ENCODE measurements at regions not wholly inside any gene's neighbourhood (a gene's known extent, or its start where the extent isn't known, plus 50 kb on each side); places are given as distances from the start of the nearest gene placed in this dataset.
"Not testable (repeated sequence)": the region's sequence is repeated elsewhere in the genome, so short reads cannot be mapped to it uniquely, and the experiment has no call there.

GRCh38 chr5:145442661-145443060 lies 392.5 kb downstream of the PRELID2 start:
- H3K9me3 Mint-ChIP-seq: peaks cover 7 to 19% (median 8%) of the 10 kb centered on the region in 3 donors
- H3K36me3 Mint-ChIP-seq; H3K4me3 Mint-ChIP-seq; H3K9me3 ChIP-seq; ATAC-seq (replicated peaks in 1 of 4); POLR2A ChIA-PET; H3K4me1 Mint-ChIP-seq; CTCF ChIA-PET; H3K27me3 ChIP-seq (replicated peaks in 1 of 2; ENCODE audit: control insufficient read depth in 2 of 2, extremely low read depth in 1 of 2, insufficient read depth in 2 of 2, low read length in 1 of 2); H3K27me3 Mint-ChIP-seq; H3K27ac Mint-ChIP-seq; DNase-seq; H3K27ac ChIP-seq (ENCODE audit: low read length); H3K4me1 ChIP-seq (ENCODE audit: control insufficient read depth in 1 of 2, extremely low read depth in 1 of 2, insufficient read depth in 2 of 2, low read length in 2 of 2); H3K4me3 ChIP-seq (ENCODE audit: control insufficient read depth in 1 of 2, extremely low read depth in 1 of 2, low read length in 1 of 2); H3K36me3 ChIP-seq (ENCODE audit: control insufficient read depth in 2 of 2, extremely low read depth in 1 of 2, insufficient read depth in 1 of 2, low read length in 1 of 2): not testable (repeated sequence)
- no CpG with 5 or more reads among the region's 6 CpGs for WGBS (ENCODE audit: insufficient coverage)

- no peaks in the 10 kb centered on the region for H3K27me3 Mint-ChIP-seq
- Histone ChIP-seq H3K27me3 (replicated peaks in 1 of 2; ENCODE audit: control insufficient read depth in 2 of 2, extremely low read depth in 1 of 2, insufficient read depth in 2 of 2, low read length in 1 of 2) (no peaks in the 10 kb centered on the region), H3K4me1 (ENCODE audit: control insufficient read depth in 1 of 2, extremely low read depth in 1 of 2, insufficient read depth in 2 of 2, low read length in 2 of 2) (no peaks in the 10 kb centered on the region), H3K4me3 (ENCODE audit: control insufficient read depth in 1 of 2, extremely low read depth in 1 of 2, low read length in 1 of 2) (no peak overlapping the region), H3K27ac (ENCODE audit: low read length) (no peak overlapping the region), H3K9me3 (no peaks in the 10 kb centered on the region), H3K36me3 (ENCODE audit: control insufficient read depth in 2 of 2, extremely low read depth in 1 of 2, insufficient read depth in 1 of 2, low read length in 1 of 2) (no peaks in the 10 kb centered on the region)
- H3K9me3 Mint-ChIP-seq: peaks cover 10 to 20% (median 14%) of the 10 kb centered on the region in 3 donors
- ChIA-PET CTCF (no interaction called here), POLR2A (no interaction called here)
- H3K4me1 Mint-ChIP-seq: no peaks in the 10 kb centered on the region
- H3K4me3 Mint-ChIP-seq: no peak overlapping the region
- no peak overlapping the region for H3K27ac Mint-ChIP-seq
- ATAC-seq (replicated peaks in 1 of 4): no peak
- no peak for DNase-seq
- H3K36me3 Mint-ChIP-seq: no peaks in the 10 kb centered on the region
Measured at GRCh38 chr5:145441228-145441627, 393.9 kb downstream of the PRELID2 start.

GRCh38 chr5:145437627-145438026 lies 397.5 kb downstream of the PRELID2 start:
- H3K27me3 ChIP-seq (replicated peaks in 1 of 2; ENCODE audit: control insufficient read depth in 2 of 2, extremely low read depth in 1 of 2, insufficient read depth in 2 of 2, low read length in 1 of 2): no peaks in the 10 kb centered on the region
- Mint-ChIP-seq H3K4me3 (no peak overlapping the region), H3K36me3 (no peaks in the 10 kb centered on the region), H3K4me1 (no peaks in the 10 kb centered on the region), H3K27me3 (no peaks in the 10 kb centered on the region), H3K9me3 (peaks cover 13 to 26% (median 25%) of the 10 kb centered on the region in 3 donors), H3K27ac (no peak overlapping the region)
- no peak for ATAC-seq (replicated peaks in 1 of 4)
- H3K27ac ChIP-seq (ENCODE audit: low read length): no peak overlapping the region
- no peaks in the 10 kb centered on the region for H3K4me1 ChIP-seq (ENCODE audit: control insufficient read depth in 1 of 2, extremely low read depth in 1 of 2, insufficient read depth in 2 of 2, low read length in 2 of 2)
- DNase-seq: no peak
- no peaks in the 10 kb centered on the region for H3K36me3 ChIP-seq (ENCODE audit: control insufficient read depth in 2 of 2, extremely low read depth in 1 of 2, insufficient read depth in 1 of 2, low read length in 1 of 2)
- H3K9me3 ChIP-seq: no peaks in the 10 kb centered on the region
- WGBS (ENCODE audit: insufficient coverage): no CpG with 5 or more reads among the region's 3 CpGs
- no peak overlapping the region for H3K4me3 ChIP-seq (ENCODE audit: control insufficient read depth in 1 of 2, extremely low read depth in 1 of 2, low read length in 1 of 2)
- POLR2A ChIA-PET: no interaction called here
- CTCF ChIA-PET: no interaction called here

GRCh38 chr5:145433077-145433476 lies 402.1 kb downstream of the PRELID2 start:
- Histone ChIP-seq H3K27ac (ENCODE audit: low read length) (no peak overlapping the region), H3K27me3 (replicated peaks in 1 of 2; ENCODE audit: control insufficient read depth in 2 of 2, extremely low read depth in 1 of 2, insufficient read depth in 2 of 2, low read length in 1 of 2) (no peaks in the 10 kb centered on the region), H3K4me3 (ENCODE audit: control insufficient read depth in 1 of 2, extremely low read depth in 1 of 2, low read length in 1 of 2) (no peak overlapping the region), H3K4me1 (ENCODE audit: control insufficient read depth in 1 of 2, extremely low read depth in 1 of 2, insufficient read depth in 2 of 2, low read length in 2 of 2) (no peaks in the 10 kb centered on the region), H3K9me3 (no peaks in the 10 kb centered on the region), H3K36me3 (ENCODE audit: control insufficient read depth in 2 of 2, extremely low read depth in 1 of 2, insufficient read depth in 1 of 2, low read length in 1 of 2) (no peaks in the 10 kb centered on the region)
- H3K4me1 Mint-ChIP-seq: no peaks in the 10 kb centered on the region
- ChIA-PET CTCF (no interaction called here), POLR2A (no interaction called here)
- H3K27me3 Mint-ChIP-seq: no peaks in the 10 kb centered on the region
- H3K36me3 Mint-ChIP-seq: no peaks in the 10 kb centered on the region
- H3K9me3 Mint-ChIP-seq: peaks cover 10 to 26% (median 25%) of the 10 kb centered on the region in 3 donors
- H3K27ac Mint-ChIP-seq: no peak overlapping the region
- DNase-seq (no peak), ATAC-seq (replicated peaks in 1 of 4) (no peak)
- no CpG with 5 or more reads among the region's 3 CpGs for WGBS (ENCODE audit: insufficient coverage)
- H3K4me3 Mint-ChIP-seq: no peak overlapping the region

GRCh38 chr5:145429170-145429569 lies 406.0 kb downstream of the PRELID2 start:
- H3K27me3 Mint-ChIP-seq: no peaks in the 10 kb centered on the region
- H3K36me3 Mint-ChIP-seq: no peaks in the 10 kb centered on the region
- no peak overlapping the region for H3K4me3 Mint-ChIP-seq
- H3K4me1 Mint-ChIP-seq: no peaks in the 10 kb centered on the region
- H3K9me3 ChIP-seq: no peaks in the 10 kb centered on the region
- POLR2A ChIA-PET: no interaction called here
- no peaks in the 10 kb centered on the region for H3K36me3 ChIP-seq (ENCODE audit: control insufficient read depth in 2 of 2, extremely low read depth in 1 of 2, insufficient read depth in 1 of 2, low read length in 1 of 2)
- H3K9me3 Mint-ChIP-seq: peaks cover 19 to 32% (median 21%) of the 10 kb centered on the region in 3 donors
- no peaks in the 10 kb centered on the region for H3K4me1 ChIP-seq (ENCODE audit: control insufficient read depth in 1 of 2, extremely low read depth in 1 of 2, insufficient read depth in 2 of 2, low read length in 2 of 2)
- ATAC-seq (replicated peaks in 1 of 4): no peak
- 41% methylated on average over 3 of the region's 3 CpGs for WGBS (ENCODE audit: insufficient coverage)
- H3K27ac Mint-ChIP-seq: no peak overlapping the region
- H3K27ac ChIP-seq (ENCODE audit: low read length): no peak overlapping the region
- H3K4me3 ChIP-seq (ENCODE audit: control insufficient read depth in 1 of 2, extremely low read depth in 1 of 2, low read length in 1 of 2): no peak overlapping the region
- CTCF ChIA-PET: no interaction called here
- H3K27me3 ChIP-seq (replicated peaks in 1 of 2; ENCODE audit: control insufficient read depth in 2 of 2, extremely low read depth in 1 of 2, insufficient read depth in 2 of 2, low read length in 1 of 2): no peaks in the 10 kb centered on the region
- DNase-seq: no peak

GRCh38 chr5:145408048-145408341 lies 427.1 kb downstream of the PRELID2 start:
- POLR2A ChIA-PET: no interaction called here
- Mint-ChIP-seq H3K9me3 (peaks cover 36 to 38% (median 37%) of the 10 kb centered on the region in 3 donors), H3K36me3 (no peaks in the 10 kb centered on the region), H3K4me1 (no peaks in the 10 kb centered on the region), H3K27me3 (no peaks in the 10 kb centered on the region), H3K4me3 (no peak overlapping the region), H3K27ac (no peak overlapping the region)
- no peak for DNase-seq
- Histone ChIP-seq H3K4me1 (ENCODE audit: control insufficient read depth in 1 of 2, extremely low read depth in 1 of 2, insufficient read depth in 2 of 2, low read length in 2 of 2) (no peaks in the 10 kb centered on the region), H3K27me3 (replicated peaks in 1 of 2; ENCODE audit: control insufficient read depth in 2 of 2, extremely low read depth in 1 of 2, insufficient read depth in 2 of 2, low read length in 1 of 2) (no peaks in the 10 kb centered on the region), H3K4me3 (ENCODE audit: control insufficient read depth in 1 of 2, extremely low read depth in 1 of 2, low read length in 1 of 2) (no peak overlapping the region), H3K9me3 (no peaks in the 10 kb centered on the region), H3K27ac (ENCODE audit: low read length) (no peak overlapping the region), H3K36me3 (ENCODE audit: control insufficient read depth in 2 of 2, extremely low read depth in 1 of 2, insufficient read depth in 1 of 2, low read length in 1 of 2) (no peaks in the 10 kb centered on the region)
- no peak for ATAC-seq (replicated peaks in 1 of 4)
- CTCF ChIA-PET: no interaction called here
- WGBS (ENCODE audit: insufficient coverage): no CpG with 5 or more reads among the region's 1 CpG

GRCh38 chr5:145407300-145408047 lies 427.7 kb downstream of the PRELID2 start:
- no peaks in the 10 kb centered on the region for H3K36me3 ChIP-seq (ENCODE audit: control insufficient read depth in 2 of 2, extremely low read depth in 1 of 2, insufficient read depth in 1 of 2, low read length in 1 of 2)
- Mint-ChIP-seq H3K27me3 (no peaks in the 10 kb centered on the region), H3K4me3 (no peak overlapping the region), H3K36me3 (no peaks in the 10 kb centered on the region), H3K27ac (no peak overlapping the region), H3K9me3 (peaks cover 34 to 36% (median 35%) of the 10 kb centered on the region in 3 donors), H3K4me1 (no peaks in the 10 kb centered on the region)
- ChIA-PET POLR2A (no interaction called here), CTCF (no interaction called here)
- H3K9me3 ChIP-seq: no peaks in the 10 kb centered on the region
- H3K4me3 ChIP-seq (ENCODE audit: control insufficient read depth in 1 of 2, extremely low read depth in 1 of 2, low read length in 1 of 2): no peak overlapping the region
- no peaks in the 10 kb centered on the region for H3K27me3 ChIP-seq (replicated peaks in 1 of 2; ENCODE audit: control insufficient read depth in 2 of 2, extremely low read depth in 1 of 2, insufficient read depth in 2 of 2, low read length in 1 of 2)
- ATAC-seq (replicated peaks in 1 of 4): no peak
- no peak for DNase-seq
- H3K27ac ChIP-seq (ENCODE audit: low read length): no peak overlapping the region
- 88% methylated on average over 1 of the region's 2 CpGs for WGBS (ENCODE audit: insufficient coverage)
- H3K4me1 ChIP-seq (ENCODE audit: control insufficient read depth in 1 of 2, extremely low read depth in 1 of 2, insufficient read depth in 2 of 2, low read length in 2 of 2): no peaks in the 10 kb centered on the region
